ENCODE measurements at regions not wholly inside any gene's neighbourhood (a gene's known extent, or its start where the extent isn't known, plus 50 kb on each side); places are given as distances from the start of the nearest gene placed in this dataset.

DNA sequence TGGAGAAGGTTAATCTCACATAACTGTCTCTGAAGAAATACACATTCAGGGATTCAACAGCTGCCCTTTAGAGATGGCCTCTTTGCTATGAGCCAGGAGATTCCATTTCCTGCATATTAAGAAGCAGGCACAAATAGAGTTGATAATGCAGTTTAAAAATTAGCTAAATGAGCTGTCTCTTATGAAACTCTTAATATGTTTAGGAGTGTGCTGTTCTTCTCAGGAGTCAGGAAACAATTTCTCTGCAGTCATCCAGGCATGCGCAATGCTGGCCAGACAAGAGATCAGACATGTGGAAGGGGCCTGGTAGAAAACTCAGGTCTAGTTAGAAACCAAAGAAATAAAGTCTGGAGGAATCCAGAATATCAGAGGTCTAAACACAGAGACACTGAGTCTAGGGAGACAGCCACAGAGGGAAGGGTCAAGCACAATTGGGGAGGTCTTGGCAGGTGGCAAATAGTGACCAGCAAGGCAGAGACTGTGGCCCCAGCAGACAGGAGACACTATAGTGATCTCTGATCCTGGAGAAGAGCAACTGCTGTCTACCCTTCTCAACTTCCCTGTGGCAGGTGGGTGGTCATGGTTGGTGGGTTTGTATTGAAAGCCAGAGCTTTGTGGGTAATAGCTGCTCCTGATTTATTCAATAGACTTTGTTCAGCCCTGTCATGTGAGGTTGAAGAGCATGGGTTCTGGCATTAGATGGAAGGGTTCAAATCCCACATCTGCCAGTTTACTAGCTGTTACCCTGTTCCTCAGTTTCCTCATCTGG is 185.8 kb upstream of the RMST start:
- Histone ChIP-seq H3K4me3 (no peak overlapping the region), H3K36me3 (no peaks in the 10 kb centered on the region)
- no peak for TF ChIP-seq CTCF (IDR thresholded peaks at IDR 0.05)

DNA sequence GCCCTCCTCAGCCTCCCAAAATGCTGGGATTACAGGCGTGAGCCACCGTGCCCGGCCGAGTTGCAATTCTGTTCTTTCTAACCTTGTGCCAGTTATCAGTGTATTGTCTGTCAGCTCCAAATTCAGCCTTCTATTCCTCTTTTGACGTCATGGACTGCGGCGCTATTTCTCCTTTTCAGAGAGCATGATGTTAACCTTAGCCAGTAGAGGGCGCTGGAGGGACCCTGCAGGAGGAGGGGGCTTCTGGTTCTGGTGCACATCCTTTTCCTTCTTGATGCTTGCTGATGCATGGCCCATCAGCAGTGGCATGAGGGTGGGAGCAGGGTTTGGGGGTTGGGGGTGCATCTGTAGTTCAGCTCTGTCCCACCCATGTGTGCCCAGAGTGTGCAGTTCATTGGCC is 179.3 kb upstream of the RMST start:
- no peaks in the 10 kb centered on the region for H3K9me3 ChIP-seq
- no peak overlapping the region for H3K27ac ChIP-seq
- no peaks in the 10 kb centered on the region for H3K27me3 ChIP-seq
- no peaks in the 10 kb centered on the region for H3K4me1 ChIP-seq
- no peak for DNase-seq (ENCODE audit: low spot score)
- H3K4me3 ChIP-seq = no peak overlapping the region
- no peak for TF ChIP-seq CTCF (IDR thresholded peaks at IDR 0.05)
- no peaks in the 10 kb centered on the region for H3K36me3 ChIP-seq

More for the DNA sequence above, 185.8 kb upstream of the RMST start:
- Histone ChIP-seq H3K4me1 (no peaks in the 10 kb centered on the region), H3K27me3 (no peaks in the 10 kb centered on the region), H3K9me3 (no peaks in the 10 kb centered on the region), H3K27ac (no peak overlapping the region)
- no peak for DNase-seq (ENCODE audit: low spot score)

DNA sequence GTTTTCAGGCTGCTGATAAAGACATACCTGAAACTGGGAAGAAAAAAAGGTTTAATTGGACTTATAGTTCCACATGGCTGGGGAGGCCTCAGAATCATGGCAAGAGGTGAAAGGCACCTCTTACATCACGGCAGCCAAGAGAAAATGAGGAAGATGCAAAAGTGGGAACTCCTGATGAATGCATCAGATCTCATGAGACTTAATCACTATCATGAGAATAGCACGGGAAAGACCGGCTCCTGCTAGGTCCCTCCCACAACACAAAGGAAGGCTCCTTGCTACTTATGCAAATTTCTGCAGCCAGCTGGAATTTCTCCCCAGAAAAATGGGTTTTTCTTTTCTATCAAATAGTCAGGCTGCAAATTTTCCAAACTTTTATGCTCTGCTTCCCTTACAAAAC is 174.1 kb upstream of the RMST start:
- no peak for DNase-seq (ENCODE audit: low spot score)
- H3K4me1 ChIP-seq = no peaks in the 10 kb centered on the region
- no peak for TF ChIP-seq CTCF (IDR thresholded peaks at IDR 0.05)
- no peak overlapping the region for H3K27ac ChIP-seq
- no peaks in the 10 kb centered on the region for H3K9me3 ChIP-seq
- no peaks in the 10 kb centered on the region for H3K27me3 ChIP-seq
- H3K36me3 ChIP-seq = no peaks in the 10 kb centered on the region
- H3K4me3 ChIP-seq = no peak overlapping the region

DNA sequence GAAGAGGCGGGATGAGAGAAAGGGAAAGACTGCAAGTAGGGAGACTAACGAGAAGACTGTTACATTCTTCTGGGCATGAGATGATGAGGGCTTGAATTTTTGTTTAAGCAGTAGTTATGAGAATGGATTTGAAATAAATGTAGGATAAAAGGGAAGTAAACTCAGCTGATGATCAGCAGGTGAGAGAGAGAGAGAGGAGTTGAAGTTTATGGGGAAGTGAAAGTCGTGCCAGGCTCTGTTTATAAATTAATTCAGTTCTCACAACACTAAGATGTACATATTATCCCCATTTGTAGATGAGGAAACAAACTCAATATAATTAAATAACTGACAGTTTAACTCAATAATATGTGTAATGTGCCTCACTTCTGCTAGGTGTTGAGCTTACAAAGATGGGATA is 170.0 kb upstream of the RMST start:
- Histone ChIP-seq H3K36me3 (no peaks in the 10 kb centered on the region), H3K4me3 (no peak overlapping the region), H3K27ac (no peak overlapping the region), H3K9me3 (no peaks in the 10 kb centered on the region), H3K27me3 (no peaks in the 10 kb centered on the region), H3K4me1 (no peaks in the 10 kb centered on the region)
- no peak for TF ChIP-seq CTCF (IDR thresholded peaks at IDR 0.05)
- DNase-seq (ENCODE audit: low spot score) = no peak

GRCh38 chr12:97293541-97293940 is 169.1 kb upstream of the RMST start:
- no peak overlapping the region for H3K27ac ChIP-seq
- no peak for DNase-seq (ENCODE audit: low spot score)
- H3K36me3 ChIP-seq = no peaks in the 10 kb centered on the region
- no peaks in the 10 kb centered on the region for H3K9me3 ChIP-seq
- no peak for TF ChIP-seq CTCF (IDR thresholded peaks at IDR 0.05)
- H3K4me3 ChIP-seq = no peak overlapping the region
- no peaks in the 10 kb centered on the region for H3K27me3 ChIP-seq
- no peaks in the 10 kb centered on the region for H3K4me1 ChIP-seq

- Histone ChIP-seq H3K9me3 (no peaks in the 10 kb centered on the region), H3K4me1 (no peaks in the 10 kb centered on the region), H3K27ac (no peak overlapping the region), H3K36me3 (no peaks in the 10 kb centered on the region), H3K27me3 (no peaks in the 10 kb centered on the region), H3K4me3 (no peak overlapping the region)
- TF ChIP-seq CTCF (IDR thresholded peaks at IDR 0.05) = no peak
- DNase-seq (ENCODE audit: low spot score) = no peak
Measured at GRCh38 chr12:97299847-97300246, 162.8 kb upstream of the RMST start.

Data from right atrium auricular region (tissue), 2 donors.